GM19099 (cell line): ENCODE measurements at regions not wholly inside any gene's neighbourhood (a gene's known extent, or its start where the extent isn't known, plus 50 kb on each side); places are given as distances from the start of the nearest gene placed in this dataset.

Source experiments
- POLR2A ChIP-seq: IDR thresholded peaks from 3 replicates; pipeline ENCODE4 v1.6.1; 2011; ENCODE audit warnings: low read depth; ENCODE audit not compliant: insufficient read length; ENCODE audit errors: extremely low read depth

- TF ChIP-seq POLR2A, result no peak
Observed at GRCh38 chr14:34099635-34100034, 148.8 kb upstream of the EGLN3 start.

GRCh38 chr14:34098985-34099349 is 148.1 kb upstream of the EGLN3 start:
- no peak for TF ChIP-seq POLR2A

- TF ChIP-seq POLR2A, result no peak
Observed at GRCh38 chr14:34098045-34098984, 147.4 kb upstream of the EGLN3 start.

- no peak for TF ChIP-seq POLR2A
Observed at GRCh38 chr14:34097644-34098043, 146.8 kb upstream of the EGLN3 start.

GRCh38 chr14:34094384-34094783 is 143.5 kb upstream of the EGLN3 start:
- no peak for TF ChIP-seq POLR2A

- TF ChIP-seq POLR2A, result no peak
Observed at GRCh38 chr14:34093883-34094282, 143.0 kb upstream of the EGLN3 start.

- no peak for TF ChIP-seq POLR2A
Observed at GRCh38 chr14:34090451-34090850, 139.6 kb upstream of the EGLN3 start.

- no peak for TF ChIP-seq POLR2A
Observed at GRCh38 chr14:34088914-34089313, 138.0 kb upstream of the EGLN3 start.

GRCh38 chr14:34087571-34087970 is 136.7 kb upstream of the EGLN3 start:
- TF ChIP-seq POLR2A, result no peak

GRCh38 chr14:34086223-34086757 is 135.4 kb upstream of the EGLN3 start:
- no peak for TF ChIP-seq POLR2A

GRCh38 chr14:34085695-34086094 is 134.8 kb upstream of the EGLN3 start:
- no peak for TF ChIP-seq POLR2A

GRCh38 chr14:34081576-34082136 is 130.8 kb upstream of the EGLN3 start:
- no peak for TF ChIP-seq POLR2A

- TF ChIP-seq POLR2A, result no peak
Observed at GRCh38 chr14:34081101-34081575, 130.3 kb upstream of the EGLN3 start.

- TF ChIP-seq POLR2A, result no peak
Observed at GRCh38 chr14:34078117-34078743, 127.4 kb upstream of the EGLN3 start.

- no peak for TF ChIP-seq POLR2A
Observed at GRCh38 chr14:34075826-34076225, 125.0 kb upstream of the EGLN3 start.

- TF ChIP-seq POLR2A, result no peak
Observed at GRCh38 chr14:34075042-34075744, 124.3 kb upstream of the EGLN3 start.

GRCh38 chr14:34072921-34073320 is 122.0 kb upstream of the EGLN3 start:
- no peak for TF ChIP-seq POLR2A
